ENCODE measurements at regions not wholly inside any gene's neighbourhood (a gene's known extent, or its start where the extent isn't known, plus 50 kb on each side); places are given as distances from the start of the nearest gene placed in this dataset.

- Mint-ChIP-seq H3K27me3 (no peaks in the 10 kb centered on the region), H3K27ac (no peak overlapping the region), H3K36me3 (ENCODE audit: low read depth) (peaks cover 4% of the 10 kb centered on the region), H3K4me3 (no peak overlapping the region), H3K4me1 (ENCODE audit: low read depth) (no peaks in the 10 kb centered on the region), H3K9me3 (no peaks in the 10 kb centered on the region)
- CTCF ChIA-PET: no interaction called here
- intact Hi-C loops (cut with micrococcal nuclease): no loop called here
- ATAC-seq: no peak
- TF ChIP-seq, protein P1, sequence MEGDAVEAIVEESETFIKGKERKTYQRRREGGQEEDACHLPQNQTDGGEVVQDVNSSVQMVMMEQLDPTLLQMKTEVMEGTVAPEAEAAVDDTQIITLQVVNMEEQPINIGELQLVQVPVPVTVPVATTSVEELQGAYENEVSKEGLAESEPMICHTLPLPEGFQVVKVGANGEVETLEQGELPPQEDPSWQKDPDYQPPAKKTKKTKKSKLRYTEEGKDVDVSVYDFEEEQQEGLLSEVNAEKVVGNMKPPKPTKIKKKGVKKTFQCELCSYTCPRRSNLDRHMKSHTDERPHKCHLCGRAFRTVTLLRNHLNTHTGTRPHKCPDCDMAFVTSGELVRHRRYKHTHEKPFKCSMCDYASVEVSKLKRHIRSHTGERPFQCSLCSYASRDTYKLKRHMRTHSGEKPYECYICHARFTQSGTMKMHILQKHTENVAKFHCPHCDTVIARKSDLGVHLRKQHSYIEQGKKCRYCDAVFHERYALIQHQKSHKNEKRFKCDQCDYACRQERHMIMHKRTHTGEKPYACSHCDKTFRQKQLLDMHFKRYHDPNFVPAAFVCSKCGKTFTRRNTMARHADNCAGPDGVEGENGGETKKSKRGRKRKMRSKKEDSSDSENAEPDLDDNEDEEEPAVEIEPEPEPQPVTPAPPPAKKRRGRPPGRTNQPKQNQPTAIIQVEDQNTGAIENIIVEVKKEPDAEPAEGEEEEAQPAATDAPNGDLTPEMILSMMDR (IDR thresholded peaks at IDR 0.05): no peak
- no peak for DNase-seq
- POLR2A ChIA-PET: interaction anchor here (1.2 kb wide), 1 partner anchor 15 kb away, joined by 4 read pairs; no protein-coding TSS in a partner anchor
These were observed 116.4 kb downstream of the PFKFB3 start for GRCh38 chr10:6319119-6319518.

GRCh38 chr10:6320320-6321010 lies 117.7 kb downstream of the PFKFB3 start:
- no peaks in the 10 kb centered on the region for H3K9me3 Mint-ChIP-seq
- H3K36me3 Mint-ChIP-seq (ENCODE audit: low read depth): peaks cover 4% of the 10 kb centered on the region
- H3K4me3 Mint-ChIP-seq: no peak overlapping the region
- ChIA-PET POLR2A (no interaction called here), CTCF (interaction anchor here (0.7 to 1.6 kb wide), 3 partner anchors 71 to 86 kb away, joined by 3 to 5 read pairs (median 4); no protein-coding TSS in a partner anchor)
- peak; percentile 18 for DNase-seq
- no peaks in the 10 kb centered on the region for H3K4me1 Mint-ChIP-seq (ENCODE audit: low read depth)
- no peak overlapping the region for H3K27ac Mint-ChIP-seq
- intact Hi-C loops (cut with micrococcal nuclease): no loop called here
- ATAC-seq: peak; percentile 49
- no peaks in the 10 kb centered on the region for H3K27me3 Mint-ChIP-seq
- TF ChIP-seq, protein P1 (IDR thresholded peaks at IDR 0.05): no peak

- no peak overlapping the region for H3K4me3 Mint-ChIP-seq
- POLR2A ChIA-PET: interaction anchor here (1.2 kb wide), 1 partner anchor 94 kb away, joined by 4 read pairs; no protein-coding TSS in a partner anchor
- DNase-seq: no peak
- no peak overlapping the region for H3K27ac Mint-ChIP-seq
- TF ChIP-seq, protein P1 (IDR thresholded peaks at IDR 0.05): no peak
- H3K27me3 Mint-ChIP-seq: no peaks in the 10 kb centered on the region
- H3K36me3 Mint-ChIP-seq (ENCODE audit: low read depth): peaks cover 4% of the 10 kb centered on the region
- intact Hi-C loops (cut with micrococcal nuclease): no loop called here
- CTCF ChIA-PET: no interaction called here
- no peak for ATAC-seq
- H3K4me1 Mint-ChIP-seq (ENCODE audit: low read depth): no peaks in the 10 kb centered on the region
- no peaks in the 10 kb centered on the region for H3K9me3 Mint-ChIP-seq
These were observed 119.1 kb downstream of the PFKFB3 start for GRCh38 chr10:6321880-6322279.

GRCh38 chr10:6322805-6323204 lies 120.1 kb downstream of the PFKFB3 start:
- no peaks in the 10 kb centered on the region for H3K4me1 Mint-ChIP-seq (ENCODE audit: low read depth)
- POLR2A ChIA-PET: interaction anchor here (1.2 kb wide), 1 partner anchor 95 kb away, joined by 4 read pairs; no protein-coding TSS in a partner anchor
- CTCF ChIA-PET: interaction anchor here (0.7 kb wide), 1 partner anchor 121 kb away, joined by 3 read pairs; no protein-coding TSS in a partner anchor
- DNase-seq: no peak
- no peak overlapping the region for H3K4me3 Mint-ChIP-seq
- no peaks in the 10 kb centered on the region for H3K27me3 Mint-ChIP-seq
- TF ChIP-seq, protein P1 (IDR thresholded peaks at IDR 0.05): no peak
- H3K36me3 Mint-ChIP-seq (ENCODE audit: low read depth): peaks cover 4% of the 10 kb centered on the region
- no peak for ATAC-seq
- no peak overlapping the region for H3K27ac Mint-ChIP-seq
- intact Hi-C loops (cut with micrococcal nuclease): no loop called here
- no peaks in the 10 kb centered on the region for H3K9me3 Mint-ChIP-seq

- ChIA-PET CTCF (interaction anchor here (1.5 to 1.8 kb wide), 2 partner anchors 16 to 73 kb away, joined by 3 to 6 read pairs; no protein-coding TSS in a partner anchor), POLR2A (no interaction called here)
- no peaks in the 10 kb centered on the region for H3K36me3 Mint-ChIP-seq (ENCODE audit: low read depth)
- no peaks in the 10 kb centered on the region for H3K27me3 Mint-ChIP-seq
- H3K9me3 Mint-ChIP-seq: no peaks in the 10 kb centered on the region
- no peak for DNase-seq
- H3K4me1 Mint-ChIP-seq (ENCODE audit: low read depth): no peaks in the 10 kb centered on the region
- no peak overlapping the region for H3K4me3 Mint-ChIP-seq
- H3K27ac Mint-ChIP-seq: no peak overlapping the region
- TF ChIP-seq, protein P1 (IDR thresholded peaks at IDR 0.05): no peak
- intact Hi-C loops (cut with micrococcal nuclease): no loop called here
- ATAC-seq: no peak
These were observed 125.4 kb downstream of the PFKFB3 start for GRCh38 chr10:6327961-6328698.

Measured in activated CD8-positive, alpha-beta T cell treated with anti-CD3 and anti-CD28 coated beads for 36 hours (primary cell).